HG03045 (cell line): ENCODE measurements at regions not wholly inside any gene's neighbourhood (a gene's known extent, or its start where the extent isn't known, plus 50 kb on each side); places are given as distances from the start of the nearest gene placed in this dataset.

ENCODE experiments used
- ATAC-seq: cut with Tn5 transposase; IDR thresholded peaks from one replicate; pipeline ENCODE4 v1.9.1; 2021; ENCODE audit warnings: mild to moderate bottlenecking, moderate library complexity; ENCODE audit not compliant: unreplicated experiment

DNA sequence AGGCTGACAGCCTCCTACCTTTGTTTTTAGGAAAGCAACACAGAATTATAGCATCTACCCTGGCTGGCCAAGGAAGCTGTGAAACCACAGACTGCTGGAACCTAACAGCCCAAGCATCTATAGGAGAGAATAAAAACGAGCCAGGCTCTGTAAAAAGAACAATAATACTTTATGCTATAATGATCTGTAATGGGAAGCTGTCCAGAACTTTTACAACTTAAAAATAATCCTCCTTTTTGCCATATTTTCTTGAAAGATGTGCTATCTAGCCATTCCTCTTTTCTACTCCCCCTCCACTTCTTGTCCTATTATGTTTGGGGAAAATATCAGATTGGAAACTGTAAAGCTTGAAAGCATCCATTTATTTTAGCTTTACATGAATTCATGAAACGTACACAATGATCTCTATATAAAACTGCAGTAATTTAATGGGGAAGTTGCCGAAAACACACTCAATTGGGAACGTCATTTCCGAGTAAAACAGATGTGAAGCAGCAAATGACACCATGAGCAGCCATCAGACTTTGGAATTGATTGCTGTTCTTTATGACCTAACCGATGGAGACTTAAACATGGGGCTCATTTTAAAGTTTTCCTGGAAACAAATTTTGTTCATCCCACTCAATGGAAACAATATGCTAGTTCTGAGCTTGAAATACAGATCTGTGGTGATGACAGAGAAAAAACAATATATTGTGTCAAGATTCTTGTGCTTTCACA lies 450.3 kb upstream of the CLINT1 start:
- ATAC-seq: no peak

DNA sequence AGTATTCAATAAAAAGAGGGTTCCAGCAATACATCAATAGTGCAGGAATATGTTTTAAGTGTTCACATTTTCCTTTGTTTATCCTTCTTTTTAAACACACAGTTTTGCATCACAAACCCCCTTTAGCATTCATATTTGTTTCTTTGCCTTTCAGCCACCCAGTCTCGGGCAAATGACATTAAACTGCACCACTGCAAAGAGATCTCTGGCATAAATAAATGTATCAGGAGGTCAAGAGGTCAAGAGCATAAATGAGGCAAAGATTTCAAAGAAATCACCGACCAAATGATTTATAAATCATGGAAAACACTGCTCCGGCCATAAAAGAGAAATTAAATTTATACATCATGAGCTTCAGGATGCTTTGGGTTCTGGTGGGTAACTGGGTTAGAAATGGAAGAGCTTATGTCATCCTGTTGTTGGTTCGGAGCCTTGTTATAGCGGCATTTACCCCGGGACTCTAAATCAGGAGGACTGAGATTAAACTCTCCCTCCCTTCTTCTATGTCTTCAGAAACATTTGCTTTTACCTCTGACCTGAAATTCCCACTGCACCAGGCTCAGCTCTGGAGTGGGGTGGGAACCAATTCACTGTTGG lies 449.6 kb upstream of the CLINT1 start:
- no peak for ATAC-seq

- no peak for ATAC-seq
These were observed 446.9 kb upstream of the CLINT1 start for GRCh38 chr5:158305861-158306260.

DNA sequence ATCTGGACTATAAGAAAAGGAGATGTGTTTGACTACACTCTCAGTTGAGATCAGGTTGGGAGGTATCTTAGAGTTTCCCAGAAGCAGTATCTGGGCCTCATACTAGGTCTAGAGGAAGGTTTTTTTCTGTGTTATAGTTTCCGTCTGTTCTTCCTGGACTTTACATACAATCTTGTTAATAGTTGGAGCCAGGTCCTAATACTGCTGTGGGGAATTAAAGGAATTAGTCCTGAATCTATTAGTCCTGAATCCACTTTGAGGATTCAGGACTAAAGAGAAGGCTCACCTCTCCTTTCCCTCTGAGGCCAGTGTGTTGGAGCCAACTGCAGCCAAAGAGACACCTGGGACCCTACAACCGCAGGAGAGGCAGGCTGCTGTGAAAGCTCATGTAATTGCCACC lies 445.7 kb upstream of the CLINT1 start:
- ATAC-seq: no peak

DNA sequence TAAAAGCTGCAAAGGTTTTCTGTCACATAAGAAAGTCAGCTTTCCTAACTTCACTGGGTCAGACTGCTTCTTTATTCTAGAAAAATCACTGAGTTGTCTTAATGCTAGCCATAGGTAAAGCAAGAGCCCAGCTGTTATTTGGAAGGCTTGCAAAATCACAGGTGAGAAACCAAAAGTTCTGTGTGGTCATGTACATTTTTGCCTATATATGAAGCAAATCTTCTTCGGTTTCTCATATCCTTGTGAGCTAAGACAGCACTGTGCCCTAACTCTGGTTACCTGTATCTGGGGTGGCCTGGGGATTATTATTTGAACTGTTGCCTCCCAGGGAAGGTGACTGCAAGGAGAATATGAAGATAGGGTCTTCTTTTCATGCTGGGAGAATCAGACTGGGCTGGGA lies 444.9 kb upstream of the CLINT1 start:
- no peak for ATAC-seq

GRCh38 chr5:158303275-158303674 lies 444.3 kb upstream of the CLINT1 start:
- no peak for ATAC-seq

DNA sequence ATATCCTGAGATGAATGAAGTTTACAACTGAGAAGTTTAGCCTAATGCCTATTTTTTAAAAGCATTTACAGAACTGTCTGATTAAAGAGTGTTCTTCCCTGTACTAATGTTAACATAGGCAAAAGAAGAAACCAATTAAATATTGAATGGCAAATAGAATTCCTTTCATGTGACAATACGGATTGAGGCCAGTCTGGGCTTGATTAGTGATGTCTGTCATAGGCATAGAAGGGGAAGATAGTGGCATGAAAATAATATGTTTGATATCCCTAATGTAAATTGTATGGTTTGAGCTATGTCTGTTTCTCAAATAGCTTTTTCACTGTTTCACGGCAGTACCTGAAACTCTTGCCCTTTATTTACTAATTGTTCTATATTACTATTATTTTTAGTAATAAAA lies 443.1 kb upstream of the CLINT1 start:
- ATAC-seq: no peak

GRCh38 chr5:158301186-158301585 lies 442.2 kb upstream of the CLINT1 start:
- no peak for ATAC-seq

DNA sequence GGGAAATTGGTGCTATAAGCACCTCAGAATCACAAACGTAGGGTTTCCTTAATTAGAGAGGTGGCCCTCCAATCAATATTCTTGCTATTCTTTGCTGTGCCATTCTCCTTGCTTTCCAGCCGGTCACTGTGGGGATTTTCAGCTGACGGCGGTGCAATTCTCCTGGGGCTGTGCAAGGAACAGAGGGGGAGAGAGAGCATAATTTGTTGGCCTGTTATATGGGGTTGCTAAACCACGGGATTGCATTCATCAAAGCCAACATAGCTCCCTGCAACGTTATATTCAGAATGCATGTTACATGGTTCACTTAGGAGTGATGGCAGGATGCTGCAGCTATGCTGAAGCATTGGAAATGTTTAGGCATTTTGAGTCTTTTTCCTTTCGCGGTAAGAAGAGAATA lies 441.3 kb upstream of the CLINT1 start:
- no peak for ATAC-seq

GRCh38 chr5:158297002-158297527 lies 438.1 kb upstream of the CLINT1 start:
- no peak for ATAC-seq

GRCh38 chr5:158294701-158295100 lies 435.8 kb upstream of the CLINT1 start:
- no peak for ATAC-seq

DNA sequence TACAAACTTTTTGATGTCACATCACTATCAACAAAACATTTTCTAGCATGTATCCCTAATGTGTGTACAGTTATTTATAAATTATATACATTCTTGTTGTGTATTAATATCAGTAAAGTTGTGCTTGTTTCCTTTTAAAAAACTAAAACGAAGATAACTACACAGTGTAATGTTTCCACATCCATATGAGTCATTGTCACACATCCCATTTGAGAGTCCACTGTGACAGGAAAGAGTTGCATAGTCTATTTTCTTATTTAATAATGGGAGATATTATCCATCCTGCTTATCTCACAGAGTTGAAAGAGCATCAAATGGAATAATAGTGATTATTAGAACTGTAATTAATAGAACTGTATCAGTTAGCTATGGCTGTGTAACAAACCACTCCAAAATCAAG lies 434.0 kb upstream of the CLINT1 start:
- ATAC-seq: no peak

GRCh38 chr5:158289967-158290366 lies 431.0 kb upstream of the CLINT1 start:
- no peak for ATAC-seq

- no peak for ATAC-seq
These were observed 429.3 kb upstream of the CLINT1 start for GRCh38 chr5:158288272-158288657.

DNA sequence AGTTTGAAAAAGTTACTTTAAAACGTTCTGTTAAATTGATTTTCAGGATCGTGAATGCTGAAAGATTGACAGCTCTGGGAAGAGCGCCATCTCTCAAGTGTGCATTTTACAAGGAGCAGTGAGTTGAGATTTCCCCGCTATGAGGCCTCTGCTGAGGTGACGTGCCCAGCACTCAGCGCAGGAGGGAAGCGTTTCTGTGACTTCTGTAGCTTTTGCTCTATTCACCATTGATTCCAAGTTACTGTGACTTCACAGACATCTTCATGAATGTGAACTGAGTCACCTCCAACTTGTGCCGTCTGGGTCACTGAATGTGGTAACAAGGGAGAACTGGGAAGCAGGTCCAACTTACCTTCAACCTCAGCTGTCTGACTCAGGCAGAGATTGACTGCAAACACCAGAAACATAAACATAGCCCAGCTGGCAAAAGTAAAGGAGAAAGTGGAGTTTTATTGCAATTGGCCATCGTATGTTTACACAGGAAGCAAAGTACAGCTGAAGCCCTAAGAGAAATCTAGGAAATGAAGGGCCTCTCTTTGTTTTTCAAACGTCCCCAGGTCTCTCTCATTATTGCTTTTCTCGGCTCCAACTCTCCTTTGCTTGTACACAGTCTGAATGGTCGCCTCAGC lies 428.8 kb upstream of the CLINT1 start:
- ATAC-seq: no peak

DNA sequence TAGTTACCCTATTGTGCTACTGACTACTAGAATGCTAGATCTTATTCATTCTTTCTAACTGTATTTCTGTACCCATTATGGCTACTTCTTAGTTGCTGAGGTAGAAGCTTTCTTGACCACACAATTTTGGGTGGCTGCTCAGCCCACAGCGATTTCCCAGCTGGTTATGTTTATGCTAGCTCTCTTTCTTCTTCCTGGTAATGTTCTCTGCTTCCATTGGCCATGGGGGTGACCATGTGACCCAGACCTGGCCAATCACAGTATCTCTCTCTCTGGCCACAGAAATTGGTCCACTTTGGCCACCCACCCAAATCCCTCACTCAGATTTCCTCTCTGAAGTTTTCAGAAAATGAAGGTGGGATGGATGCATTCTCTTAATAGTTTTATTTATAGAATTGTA lies 427.9 kb upstream of the CLINT1 start:
- no peak for ATAC-seq

- ATAC-seq: no peak
These were observed 426.8 kb upstream of the CLINT1 start for GRCh38 chr5:158285698-158286097.

GRCh38 chr5:158284242-158284641 lies 425.3 kb upstream of the CLINT1 start:
- no peak for ATAC-seq

GRCh38 chr5:158283397-158283796 lies 424.5 kb upstream of the CLINT1 start:
- no peak for ATAC-seq

DNA sequence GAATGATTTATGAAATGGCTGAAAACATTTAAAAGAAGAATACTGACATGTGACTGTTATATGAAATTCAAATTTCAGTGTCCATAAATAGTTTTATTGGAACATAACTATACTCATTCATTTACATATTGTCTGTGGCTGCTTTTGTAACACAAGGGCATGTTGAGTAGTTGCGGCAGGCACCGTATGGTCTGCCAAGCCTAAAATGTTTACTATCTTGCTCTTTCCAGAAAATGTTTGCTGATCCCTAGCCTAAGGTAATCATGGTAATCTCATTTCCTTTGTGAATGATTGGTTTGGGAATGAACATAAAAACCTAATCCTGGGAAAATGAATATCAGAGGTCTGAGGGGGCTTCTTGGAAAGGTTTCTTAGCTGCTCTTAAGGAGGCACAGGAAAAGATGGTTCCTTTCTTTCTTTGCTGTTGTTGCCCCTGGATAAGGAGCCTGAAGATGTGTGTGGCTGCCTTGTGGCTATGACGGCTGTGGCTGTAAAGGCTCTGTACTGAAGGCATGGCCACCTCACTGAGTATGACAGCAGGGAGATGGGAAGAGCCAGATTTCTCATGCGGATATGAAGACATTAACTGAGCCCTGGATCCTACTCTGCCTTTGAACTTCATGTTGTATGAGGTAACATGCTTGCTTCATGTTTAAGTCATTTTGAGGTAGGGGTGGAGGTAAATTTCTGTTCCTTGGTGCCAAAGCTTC lies 419.4 kb upstream of the CLINT1 start:
- ATAC-seq: no peak

- ATAC-seq: no peak
These were observed 418.3 kb upstream of the CLINT1 start for GRCh38 chr5:158277276-158277675.

DNA sequence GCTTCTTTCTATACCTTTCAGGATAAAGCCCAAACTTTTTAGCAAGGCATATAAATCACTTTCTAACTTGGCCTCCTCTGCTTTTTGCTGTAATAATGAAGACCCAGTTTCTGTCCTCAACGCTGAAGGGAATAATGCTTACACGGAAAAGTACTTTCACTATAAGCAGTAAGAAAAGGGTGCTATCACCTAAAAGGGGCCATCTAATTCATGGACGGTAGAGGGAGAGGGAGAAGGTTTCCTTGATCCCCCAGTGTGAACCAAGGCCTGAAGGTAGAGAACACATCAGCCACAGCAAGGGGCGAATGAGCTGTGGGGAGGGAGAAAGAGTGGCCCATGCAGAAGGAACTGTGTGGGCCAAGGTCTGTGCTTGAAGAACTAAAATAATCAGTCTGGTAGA lies 417.7 kb upstream of the CLINT1 start:
- no peak for ATAC-seq
